IMR-90 (cell line): ENCODE measurements at regions not wholly inside any gene's neighbourhood (a gene's known extent, or its start where the extent isn't known, plus 50 kb on each side); places are given as distances from the start of the nearest gene placed in this dataset.

Source experiments
- CEBPB ChIP-seq: IDR thresholded peaks from 2 replicates; pipeline ENCODE4 v1.6.1; 2012; ENCODE audit warnings: low read depth, low read length, improper control_type of control experiment
- FOS ChIP-seq: fragments of 150-350 bp; IDR thresholded peaks from 2 replicates; pipeline ENCODE4 v1.6.1; 2016; ENCODE audit warnings: low read depth, low read length
- MAFK ChIP-seq: IDR thresholded peaks from 2 replicates; pipeline ENCODE4 v1.6.1; 2012; ENCODE audit warnings: low read depth, low read length, improper control_type of control experiment
- MAZ ChIP-seq: IDR thresholded peaks from 2 replicates; pipeline ENCODE4 v1.6.1; 2012; ENCODE audit warnings: low read depth, mild to moderate bottlenecking, low read length, improper control_type of control experiment, moderate library complexity, borderline replicate concordance
- MXI1 ChIP-seq: IDR thresholded peaks from 2 replicates; pipeline ENCODE4 v1.6.1; 2012; ENCODE audit warnings: low read depth, mild to moderate bottlenecking, low read length, moderate library complexity, borderline replicate concordance
- NFE2L2 ChIP-seq: fragments of 150-350 bp; IDR thresholded peaks from 2 replicates; pipeline ENCODE4 v1.6.1; 2016; ENCODE audit warnings: low read depth, mild to moderate bottlenecking, low read length
- POLR2A ChIP-seq: IDR thresholded peaks from 2 replicates; pipeline ENCODE4 v1.6.1; 2012; ENCODE audit warnings: mild to moderate bottlenecking, low read depth, low read length
- RCOR1 ChIP-seq: IDR thresholded peaks from 2 replicates; pipeline ENCODE4 v1.6.1; 2012; ENCODE audit warnings: mild to moderate bottlenecking, low read length, improper control_type of control experiment; ENCODE audit not compliant: insufficient replicate concordance
- RFX5 ChIP-seq: IDR thresholded peaks from 2 replicates; pipeline ENCODE4 v1.8.0; 2012; ENCODE audit warnings: low read depth, mild to moderate bottlenecking, low read length, moderate library complexity
- SMC3 ChIP-seq: fragments of 150-350 bp; IDR thresholded peaks from 2 replicates; pipeline ENCODE4 v1.6.1; 2016; ENCODE audit warnings: low read depth, mild to moderate bottlenecking, antibody characterized with exemption, low read length, moderate library complexity
- USF2 ChIP-seq: fragments of 150-350 bp; IDR thresholded peaks from 2 replicates; pipeline ENCODE4 v1.6.1; 2017; ENCODE audit warnings: mild to moderate bottlenecking, antibody characterized with exemption, low read length, low read depth
- TF ChIP-seq, protein P1 (sequence below): conservative IDR thresholded peaks from 2 replicates; pipeline ENCODE4 v1.5.1; 2012; ENCODE audit warnings: mild to moderate bottlenecking, low read depth, low read length, improper control_type of control experiment

GRCh38 chr3:178345944-178346343 lies 190.3 kb upstream of the KCNMB2 start:
- TF ChIP-seq, protein P1, sequence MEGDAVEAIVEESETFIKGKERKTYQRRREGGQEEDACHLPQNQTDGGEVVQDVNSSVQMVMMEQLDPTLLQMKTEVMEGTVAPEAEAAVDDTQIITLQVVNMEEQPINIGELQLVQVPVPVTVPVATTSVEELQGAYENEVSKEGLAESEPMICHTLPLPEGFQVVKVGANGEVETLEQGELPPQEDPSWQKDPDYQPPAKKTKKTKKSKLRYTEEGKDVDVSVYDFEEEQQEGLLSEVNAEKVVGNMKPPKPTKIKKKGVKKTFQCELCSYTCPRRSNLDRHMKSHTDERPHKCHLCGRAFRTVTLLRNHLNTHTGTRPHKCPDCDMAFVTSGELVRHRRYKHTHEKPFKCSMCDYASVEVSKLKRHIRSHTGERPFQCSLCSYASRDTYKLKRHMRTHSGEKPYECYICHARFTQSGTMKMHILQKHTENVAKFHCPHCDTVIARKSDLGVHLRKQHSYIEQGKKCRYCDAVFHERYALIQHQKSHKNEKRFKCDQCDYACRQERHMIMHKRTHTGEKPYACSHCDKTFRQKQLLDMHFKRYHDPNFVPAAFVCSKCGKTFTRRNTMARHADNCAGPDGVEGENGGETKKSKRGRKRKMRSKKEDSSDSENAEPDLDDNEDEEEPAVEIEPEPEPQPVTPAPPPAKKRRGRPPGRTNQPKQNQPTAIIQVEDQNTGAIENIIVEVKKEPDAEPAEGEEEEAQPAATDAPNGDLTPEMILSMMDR, result no peak
- TF ChIP-seq MXI1, result no peak
- no peak for TF ChIP-seq SMC3
- TF ChIP-seq MAZ, result no peak
- TF ChIP-seq POLR2A, result no peak
- TF ChIP-seq USF2, result no peak
- TF ChIP-seq NFE2L2, result no peak
- TF ChIP-seq CEBPB, result no peak
- TF ChIP-seq RCOR1, result no peak
- TF ChIP-seq MAFK, result no peak
- TF ChIP-seq FOS, result no peak
- TF ChIP-seq RFX5, result no peak
